ENCODE measurements at regions not wholly inside any gene's neighbourhood (a gene's known extent, or its start where the extent isn't known, plus 50 kb on each side); places are given as distances from the start of the nearest gene placed in this dataset.

GRCh38 chr9:79912318-79913070 lies 340.7 kb downstream of the TLE4 start:
- FAIRE-seq, result no peak
- no peak for ATAC-seq
- H3K27me3 ChIP-seq (replicated peaks in 1 of 2; ENCODE audit: control insufficient read depth in 2 of 2, insufficient read depth in 2 of 2, low read length in 1 of 2), result no peaks in the 10 kb centered on the region
- no peaks in the 10 kb centered on the region for H4K20me1 ChIP-seq (ENCODE audit: control insufficient read depth, insufficient read depth)
- TF ChIP-seq STAT1 (conservative IDR thresholded peaks at IDR 0.05) (no peak), NFYB (IDR thresholded peaks at IDR 0.05; ENCODE audit: insufficient read depth, low read depth, low read length) (peak; percentile 70; the same call in 1 of the 2 replicates)
- POLR2A ChIA-PET, result no interaction called here
- RAD21 ChIA-PET (ENCODE audit: unreplicated experiment), result no interaction called here
- H3K9me3 ChIP-seq (replicated peaks; ENCODE audit: control insufficient read depth, insufficient read depth, low read length), result no peaks in the 10 kb centered on the region
- intact Hi-C loops (cut with micrococcal nuclease; ENCODE audit: unreplicated experiment) (no loop called here), in situ Hi-C loops (cut with MboI) (no loop called here)
- BruUV-seq (replicated peaks), result no TSS peak
- H3K4me1 ChIP-seq (ENCODE audit: control insufficient read depth, insufficient read depth, low read length), result no peaks in the 10 kb centered on the region
- CTCF ChIA-PET, result no interaction called here
- H3K4me3 ChIP-seq, result no peak overlapping the region
- H3K79me2 ChIP-seq (ENCODE audit: control insufficient read depth, insufficient read depth, low read length), result no peaks in the 10 kb centered on the region
- H2AFZ ChIP-seq (ENCODE audit: control insufficient read depth, low read depth, low read length), result no peak overlapping the region
- no peak overlapping the region for H3K4me2 ChIP-seq (ENCODE audit: control insufficient read depth, insufficient read depth)
- no peaks in the 10 kb centered on the region for H3K36me3 ChIP-seq (ENCODE audit: control insufficient read depth in 2 of 2, insufficient read depth in 2 of 2, low read length in 1 of 2)
- SMC1A ChIA-PET (ENCODE audit: uncharacterized antibody, unreplicated experiment), result interaction anchor here (0.6 to 1.2 kb wide), 2 partner anchors 10 to 724 kb away, joined by 3 read pairs; no protein-coding TSS in a partner anchor
- no peak overlapping the region for H3K27ac ChIP-seq (ENCODE audit: control insufficient read depth, insufficient read depth)
- H3K9ac ChIP-seq (ENCODE audit: control insufficient read depth, insufficient read depth, low read length), result no peak overlapping the region
- 0% methylated on average over 2 of the region's 2 CpGs for WGBS (ENCODE audit: insufficient coverage, insufficient replicate concordance, low lambda C conversion rate, missing lambda C conversion rate)
- no peak for DNase-seq (ENCODE audit: low read depth, low spot score)

GRCh38 chr9:79911724-79912123 lies 340.0 kb downstream of the TLE4 start:
- RAD21 ChIA-PET (ENCODE audit: unreplicated experiment), result no interaction called here
- POLR2A ChIA-PET, result no interaction called here
- intact Hi-C loops (cut with micrococcal nuclease; ENCODE audit: unreplicated experiment), result no loop called here
- TF ChIP-seq, protein P1, sequence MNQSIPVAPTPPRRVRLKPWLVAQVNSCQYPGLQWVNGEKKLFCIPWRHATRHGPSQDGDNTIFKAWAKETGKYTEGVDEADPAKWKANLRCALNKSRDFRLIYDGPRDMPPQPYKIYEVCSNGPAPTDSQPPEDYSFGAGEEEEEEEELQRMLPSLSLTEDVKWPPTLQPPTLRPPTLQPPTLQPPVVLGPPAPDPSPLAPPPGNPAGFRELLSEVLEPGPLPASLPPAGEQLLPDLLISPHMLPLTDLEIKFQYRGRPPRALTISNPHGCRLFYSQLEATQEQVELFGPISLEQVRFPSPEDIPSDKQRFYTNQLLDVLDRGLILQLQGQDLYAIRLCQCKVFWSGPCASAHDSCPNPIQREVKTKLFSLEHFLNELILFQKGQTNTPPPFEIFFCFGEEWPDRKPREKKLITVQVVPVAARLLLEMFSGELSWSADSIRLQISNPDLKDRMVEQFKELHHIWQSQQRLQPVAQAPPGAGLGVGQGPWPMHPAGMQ (IDR thresholded peaks at IDR 0.05; ENCODE audit: borderline replicate concordance), result no peak
- no peak for TF ChIP-seq TCF7 (IDR thresholded peaks at IDR 0.05; ENCODE audit: borderline replicate concordance)
- no peak for TF ChIP-seq SUZ12 (IDR thresholded peaks at IDR 0.05; ENCODE audit: unreplicated experiment)
- no peak for TF ChIP-seq JUNB (IDR thresholded peaks at IDR 0.05)
- TF ChIP-seq REST (IDR thresholded peaks at IDR 0.05; ENCODE audit: low read depth, low read length), result no peak
- no peak for TF ChIP-seq BHLHE40 (IDR thresholded peaks at IDR 0.05; ENCODE audit: borderline replicate concordance in 1 of 2, low read depth in 2 of 2, low read length in 1 of 2)
- TF ChIP-seq TARDBP (IDR thresholded peaks at IDR 0.05; ENCODE audit: borderline replicate concordance), result no peak
- TF ChIP-seq NFYB (IDR thresholded peaks at IDR 0.05; ENCODE audit: insufficient read depth, low read depth, low read length), result no peak

More at GRCh38 chr9:79911724-79912123, 340.0 kb downstream of the TLE4 start:
- H3K9ac ChIP-seq (ENCODE audit: control insufficient read depth, insufficient read depth, low read length), result no peak overlapping the region
- no peaks in the 10 kb centered on the region for H3K79me2 ChIP-seq (ENCODE audit: control insufficient read depth, insufficient read depth, low read length)
- H3K4me1 ChIP-seq (ENCODE audit: control insufficient read depth, insufficient read depth, low read length), result no peaks in the 10 kb centered on the region
- H3K9me3 ChIP-seq (replicated peaks; ENCODE audit: control insufficient read depth, insufficient read depth, low read length), result no peaks in the 10 kb centered on the region
- ChIA-PET CTCF (interaction anchor here (1.3 kb wide), 1 partner anchor 11 kb away, joined by 3 read pairs; no protein-coding TSS in a partner anchor), SMC1A (ENCODE audit: uncharacterized antibody, unreplicated experiment) (no interaction called here)
- no peaks in the 10 kb centered on the region for H3K36me3 ChIP-seq (ENCODE audit: control insufficient read depth in 2 of 2, insufficient read depth in 2 of 2, low read length in 1 of 2)
- no peaks in the 10 kb centered on the region for H3K27me3 ChIP-seq (replicated peaks in 1 of 2; ENCODE audit: control insufficient read depth in 2 of 2, insufficient read depth in 2 of 2, low read length in 1 of 2)
- no peak overlapping the region for H3K27ac ChIP-seq (ENCODE audit: control insufficient read depth, insufficient read depth)
- ATAC-seq (no peak), FAIRE-seq (no peak), DNase-seq (ENCODE audit: low read depth, low spot score) (no peak)
- no peak overlapping the region for H3K4me2 ChIP-seq (ENCODE audit: control insufficient read depth, insufficient read depth)
- H2AFZ ChIP-seq (ENCODE audit: control insufficient read depth, low read depth, low read length), result no peak overlapping the region
- H4K20me1 ChIP-seq (ENCODE audit: control insufficient read depth, insufficient read depth), result no peaks in the 10 kb centered on the region
- no TSS peak for BruUV-seq (replicated peaks)
- in situ Hi-C loops (cut with MboI), result no loop called here
- WGBS (ENCODE audit: insufficient coverage, insufficient replicate concordance, low lambda C conversion rate, missing lambda C conversion rate), result 80% methylated on average over 19 of the region's 19 CpGs
- no peak overlapping the region for H3K4me3 ChIP-seq

Measured in GM12878 (cell line).